PC-3 (cell line): ENCODE measurements at regions not wholly inside any gene's neighbourhood (a gene's known extent, or its start where the extent isn't known, plus 50 kb on each side); places are given as distances from the start of the nearest gene placed in this dataset.
A peak's percentile ranks its signal among the peaks of the same experiment; 100 is the strongest.

ENCODE experiments used
- ATAC-seq: fragments of 200-7000 bp; cut with Tn5 transposase; 2 replicates; pipeline ENCODE4 v1.9.1; 2020; ENCODE audit warnings: mild to moderate bottlenecking, moderate library complexity
- BruUV-seq: library from RNA; stranded (reverse); fragments of 400-500 nt; replicated peaks from 2 replicates; lab custom pipeline; 2021; lab: Mats Ljungman, UMichigan
- CTCF ChIA-PET: fragments of 300-600 bp; sonication (Branson Sonifier 250); formaldehyde crosslinking; loops from one replicate; lab custom pipeline; 2022; ENCODE audit warnings: antibody characterized with exemption; lab: Charles Lee
- POLR2A ChIA-PET: fragments of 300-600 bp; sonication (Branson Sonifier 250); formaldehyde crosslinking; loops from one replicate; lab custom pipeline; 2022; ENCODE audit warnings: antibody characterized with exemption; ENCODE audit not compliant: unreplicated experiment; lab: Charles Lee
- DNase-seq: peaks from one replicate; pipeline ENCODE4 v3.0.0-alpha.2; 2015
- H2AFZ ChIP-seq: fragments of 300-600 bp; sonication (generic); 2 replicates; pipeline ENCODE4 v1.6.0; 2016; ENCODE audit warnings: antibody characterized with exemption, low read length
- H3F3A ChIP-seq: fragments of 300-600 bp; sonication (generic); one replicate; pipeline ENCODE4 v1.6.0; 2017; ENCODE audit warnings: antibody characterized with exemption, low read length, control low read depth, mild to moderate bottlenecking; ENCODE audit not compliant: unreplicated experiment
- H3K27ac ChIP-seq: fragments of 300-600 bp; sonication (generic); 2 replicates; pipeline ENCODE4 v1.5.1; 2016; ENCODE audit warnings: mild to moderate bottlenecking, low read length
- H3K27me3 ChIP-seq: fragments of 300-600 bp; sonication (generic); 2 replicates; pipeline ENCODE4 v1.6.1; 2016; ENCODE audit warnings: low read length, mixed read lengths
- H3K36me3 ChIP-seq: fragments of 300-600 bp; sonication (generic); 2 replicates; pipeline ENCODE4 v1.6.1; 2016; ENCODE audit warnings: low read depth, mixed run types, low read length, mixed read lengths
- H3K4me1 ChIP-seq: fragments of 300-600 bp; sonication (generic); 2 replicates; pipeline ENCODE4 v1.5.1; 2016; ENCODE audit warnings: low read length; ENCODE audit not compliant: insufficient read depth
- H3K4me2 ChIP-seq: fragments of 300-600 bp; sonication (generic); 2 replicates; pipeline ENCODE4 v1.6.0; 2016; ENCODE audit warnings: low read length
- H3K4me3 ChIP-seq: fragments of 300-600 bp; sonication (generic); 2 replicates; pipeline ENCODE4 v1.5.1; 2016; ENCODE audit warnings: mild to moderate bottlenecking, low read length, mixed read lengths
- H3K79me2 ChIP-seq: fragments of 300-600 bp; sonication (generic); 2 replicates; pipeline ENCODE4 v1.6.1; 2017; ENCODE audit warnings: low read length, mixed read lengths
- H3K9ac ChIP-seq: fragments of 300-600 bp; sonication (generic); 2 replicates; pipeline ENCODE4 v1.6.0; 2016; ENCODE audit warnings: mild to moderate bottlenecking, low read length
- H3K9me2 ChIP-seq: fragments of 300-600 bp; sonication (generic); replicated peaks from 2 replicates; pipeline ENCODE4 v1.6.1; 2016; ENCODE audit warnings: mixed run types, low read length, mixed read lengths
- H3K9me3 ChIP-seq: fragments of 300-600 bp; sonication (generic); 2 replicates; pipeline ENCODE4 v1.6.1; 2016; ENCODE audit warnings: low read length, mixed read lengths
- H4K20me1 ChIP-seq: fragments of 300-600 bp; sonication (generic); 2 replicates; pipeline ENCODE4 v1.6.1; 2016; ENCODE audit warnings: low read length, mixed read lengths
- EZH2 ChIP-seq: fragments of 300-600 bp; sonication (generic); IDR thresholded peaks from one replicate; pipeline ENCODE4 v1.6.1; 2017; ENCODE audit warnings: antibody characterized with exemption, mild to moderate bottlenecking, low read length; ENCODE audit not compliant: unreplicated experiment
- EZH2phosphoT487 ChIP-seq: fragments of 300-600 bp; sonication (generic); IDR thresholded peaks from 2 replicates; pipeline ENCODE4 v1.6.1; 2018; ENCODE audit warnings: mild to moderate bottlenecking, antibody characterized with exemption, low read length, borderline replicate concordance
- intact Hi-C: fragments of 100-400 bp; cut with micrococcal nuclease; formaldehyde crosslinking; loops from 2 replicates; pipeline ENCODE4 v1.9.0; 2023
- TF ChIP-seq, protein P1 (sequence below): fragments of 300-600 bp; sonication (generic); conservative IDR thresholded peaks from 2 replicates; pipeline ENCODE4 v1.5.1; 2017; ENCODE audit warnings: antibody characterized with exemption, low read depth, mild to moderate bottlenecking, low read length

DNA sequence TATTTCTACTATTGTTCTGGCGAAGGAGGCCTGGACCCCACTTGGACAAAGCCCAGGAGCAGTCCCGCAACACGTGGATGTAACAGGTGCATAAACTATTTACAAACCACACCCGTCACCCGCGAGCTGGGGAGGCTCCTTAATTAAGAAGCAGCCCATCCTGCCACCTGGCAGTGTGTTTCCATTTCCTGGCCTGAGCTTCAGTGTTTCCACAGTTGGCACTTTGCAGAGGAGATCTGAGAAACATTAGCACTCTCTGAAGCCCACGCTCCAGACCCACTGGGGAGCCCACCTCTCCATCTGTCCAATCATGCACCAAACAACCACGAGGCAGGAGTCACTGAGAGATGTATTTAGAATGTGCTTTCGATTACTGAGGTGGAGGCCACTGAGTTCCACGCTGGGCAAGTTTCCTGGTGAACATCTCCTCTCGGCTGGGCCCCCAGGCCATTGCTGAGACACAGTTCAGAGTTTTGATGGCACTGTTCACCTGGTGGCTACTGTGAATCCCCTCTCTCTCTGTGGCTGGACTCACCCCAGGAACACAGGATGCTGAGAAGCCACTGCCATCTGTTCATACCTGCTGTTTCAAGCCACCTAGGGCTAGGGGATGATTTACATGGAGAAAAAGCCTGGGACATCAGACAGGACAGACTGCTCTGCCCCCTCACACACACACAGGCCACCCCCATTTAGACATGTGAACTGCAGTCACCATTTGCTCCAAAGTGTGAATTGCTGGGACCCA lies 129.1 kb downstream of the AIPL1 start:
- ATAC-seq (no peak), DNase-seq (no peak)
- Histone ChIP-seq H3K4me2 (no peak overlapping the region), H3F3A (no peaks in the 10 kb centered on the region), H3K36me3 (no peaks in the 10 kb centered on the region), H3K9me2 (no peaks in the 10 kb centered on the region), H3K27ac (no peak overlapping the region), H3K9me3 (no peaks in the 10 kb centered on the region), H3K27me3 (0 out of 2 replicates have a peak, but pooled peaks cover 9% of the 10 kb centered on the region), H3K79me2 (no peaks in the 10 kb centered on the region), H3K4me1 (no peaks in the 10 kb centered on the region), H4K20me1 (no peaks in the 10 kb centered on the region), H3K4me3 (no peak overlapping the region), H2AFZ (no peak overlapping the region), H3K9ac (no peak overlapping the region)
- POLR2A ChIA-PET: no interaction called here
- no peak for TF ChIP-seq EZH2phosphoT487
- no peak for TF ChIP-seq EZH2
- TF ChIP-seq, protein P1, sequence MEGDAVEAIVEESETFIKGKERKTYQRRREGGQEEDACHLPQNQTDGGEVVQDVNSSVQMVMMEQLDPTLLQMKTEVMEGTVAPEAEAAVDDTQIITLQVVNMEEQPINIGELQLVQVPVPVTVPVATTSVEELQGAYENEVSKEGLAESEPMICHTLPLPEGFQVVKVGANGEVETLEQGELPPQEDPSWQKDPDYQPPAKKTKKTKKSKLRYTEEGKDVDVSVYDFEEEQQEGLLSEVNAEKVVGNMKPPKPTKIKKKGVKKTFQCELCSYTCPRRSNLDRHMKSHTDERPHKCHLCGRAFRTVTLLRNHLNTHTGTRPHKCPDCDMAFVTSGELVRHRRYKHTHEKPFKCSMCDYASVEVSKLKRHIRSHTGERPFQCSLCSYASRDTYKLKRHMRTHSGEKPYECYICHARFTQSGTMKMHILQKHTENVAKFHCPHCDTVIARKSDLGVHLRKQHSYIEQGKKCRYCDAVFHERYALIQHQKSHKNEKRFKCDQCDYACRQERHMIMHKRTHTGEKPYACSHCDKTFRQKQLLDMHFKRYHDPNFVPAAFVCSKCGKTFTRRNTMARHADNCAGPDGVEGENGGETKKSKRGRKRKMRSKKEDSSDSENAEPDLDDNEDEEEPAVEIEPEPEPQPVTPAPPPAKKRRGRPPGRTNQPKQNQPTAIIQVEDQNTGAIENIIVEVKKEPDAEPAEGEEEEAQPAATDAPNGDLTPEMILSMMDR: no peak
- CTCF ChIA-PET: no interaction called here
- BruUV-seq: no TSS peak
- intact Hi-C loops: no loop called here

DNA sequence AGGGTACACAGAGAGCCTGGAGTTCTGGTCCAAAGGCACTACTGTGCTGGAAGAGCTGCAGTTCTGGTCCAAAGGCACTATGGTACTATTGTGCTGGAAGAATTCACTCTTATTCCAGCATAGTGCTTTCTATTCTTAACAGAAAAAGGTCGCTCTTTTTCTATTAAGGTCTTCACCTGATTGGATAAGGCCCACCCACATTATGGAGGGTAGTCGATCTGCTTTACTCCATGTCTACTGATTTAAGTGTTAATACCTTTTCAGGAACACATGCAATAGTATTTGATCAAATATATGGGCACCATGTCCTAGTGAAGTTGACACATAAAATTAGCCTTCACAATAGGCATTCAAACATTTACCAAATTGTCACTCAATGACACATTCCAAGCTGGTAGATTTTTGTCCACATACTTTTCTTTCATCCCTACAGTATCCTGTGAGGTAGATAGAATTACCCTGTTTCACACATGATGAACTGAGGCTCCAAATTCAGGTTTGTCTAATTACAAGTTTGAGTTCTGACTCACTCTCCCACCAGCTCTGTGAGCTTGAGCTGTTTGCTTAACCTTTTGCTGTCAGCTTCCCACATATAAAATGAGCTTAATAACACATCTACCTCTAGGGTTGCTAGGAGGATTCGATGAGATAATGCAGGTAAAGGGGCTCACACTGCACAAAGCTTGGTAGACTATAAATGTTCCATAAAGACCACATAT lies 129.9 kb downstream of the AIPL1 start:
- no TSS peak for BruUV-seq
- no peaks in the 10 kb centered on the region for H3K9me2 ChIP-seq
- ChIA-PET CTCF (no interaction called here), POLR2A (interaction anchor here (0.6 kb wide), 1 partner anchor 758 kb away, joined by 3 read pairs; no protein-coding TSS in a partner anchor)
- TF ChIP-seq EZH2phosphoT487 (no peak), EZH2 (no peak)
- TF ChIP-seq, protein P1: no peak
- no peaks in the 10 kb centered on the region for H4K20me1 ChIP-seq
- no peaks in the 10 kb centered on the region for H3K4me1 ChIP-seq
- H3F3A ChIP-seq: no peaks in the 10 kb centered on the region
- no peak overlapping the region for H3K27ac ChIP-seq
- intact Hi-C loops: no loop called here
- 0 out of 2 replicates have a peak, but pooled peaks cover 16% of the 10 kb centered on the region for H3K27me3 ChIP-seq
- H3K4me3 ChIP-seq: no peak overlapping the region
- DNase-seq (peak; percentile 42), ATAC-seq (peak; percentile 20; the same call in 1 of the 2 replicates)
- H3K9me3 ChIP-seq: no peaks in the 10 kb centered on the region
- no peak overlapping the region for H2AFZ ChIP-seq
- H3K4me2 ChIP-seq: no peak overlapping the region
- no peaks in the 10 kb centered on the region for H3K79me2 ChIP-seq
- H3K9ac ChIP-seq: no peak overlapping the region
- no peaks in the 10 kb centered on the region for H3K36me3 ChIP-seq
